Colonic mucosa (tissue), 4 donors: ENCODE measurements at regions not wholly inside any gene's neighbourhood (a gene's known extent, or its start where the extent isn't known, plus 50 kb on each side); places are given as distances from the start of the nearest gene placed in this dataset.

Source experiments
- DNase-seq: peaks from one replicate; pipeline ENCODE4 v3.0.0-alpha.2; 2020
- H3K27ac ChIP-seq: fragments of 200-600 bp; one replicate; pipeline ENCODE4 v1.8.0; 2021
- H3K27me3 ChIP-seq: fragments of 200-600 bp; one replicate; pipeline ENCODE4 v1.8.0; 2021
- H3K36me3 ChIP-seq: fragments of 200-600 bp; one replicate; pipeline ENCODE4 v1.8.0; 2021
- H3K4me1 ChIP-seq: fragments of 200-600 bp; one replicate; pipeline ENCODE4 v1.8.0; 2021; ENCODE audit warnings: mild to moderate bottlenecking
- H3K4me3 ChIP-seq: fragments of 200-600 bp; one replicate; pipeline ENCODE4 v1.8.0; 2021
- H3K9ac ChIP-seq, 2 donors: one replicate each; pipeline ENCODE4 v1.7.0; 2013; ENCODE audit warnings: control low read depth in 2 of 2, low read depth in 2 of 2, low read length in 2 of 2
- H3K9me3 ChIP-seq: fragments of 200-600 bp; one replicate; pipeline ENCODE4 v1.8.0; 2021
- CTCF ChIP-seq: fragments of 200-600 bp; IDR thresholded peaks from one replicate; pipeline ENCODE4 v1.8.0; 2022; ENCODE audit warnings: antibody characterized with exemption, mild to moderate bottlenecking
- intact Hi-C: fragments of 100-400 bp; cut with DNase I; formaldehyde crosslinking; loops from one replicate; pipeline ENCODE4 v1.14.1; 2022
- donor health status: healthy.
- donor health status: DM: no; HTN: no; CAD: no.
- donor health status: DM: no; HTN: no; CAD: no.

GRCh38 chr2:19806131-19806530 lies 95.7 kb downstream of the TTC32 start:
- no peak overlapping the region for H3K4me3 ChIP-seq
- H3K27ac ChIP-seq = no peak overlapping the region
- H3K9ac ChIP-seq = no peak overlapping the region
- H3K9me3 ChIP-seq = no peaks in the 10 kb centered on the region
- intact Hi-C loops = no loop called here
- no peaks in the 10 kb centered on the region for H3K27me3 ChIP-seq
- no peak for TF ChIP-seq CTCF
- no peaks in the 10 kb centered on the region for H3K36me3 ChIP-seq
- H3K4me1 ChIP-seq = no peaks in the 10 kb centered on the region
- DNase-seq = no peak

GRCh38 chr2:19805266-19805665 lies 96.5 kb downstream of the TTC32 start:
- Histone ChIP-seq H3K4me1 (no peaks in the 10 kb centered on the region), H3K27me3 (no peaks in the 10 kb centered on the region), H3K9ac (no peak overlapping the region), H3K4me3 (no peak overlapping the region), H3K36me3 (no peaks in the 10 kb centered on the region), H3K9me3 (no peaks in the 10 kb centered on the region), H3K27ac (no peak overlapping the region)
- DNase-seq = no peak
- no peak for TF ChIP-seq CTCF
- intact Hi-C loops = no loop called here

- no peak for TF ChIP-seq CTCF
- Histone ChIP-seq H3K27ac (no peak overlapping the region), H3K4me3 (no peak overlapping the region), H3K36me3 (no peaks in the 10 kb centered on the region), H3K27me3 (no peaks in the 10 kb centered on the region), H3K9me3 (no peaks in the 10 kb centered on the region), H3K9ac (no peak overlapping the region), H3K4me1 (no peaks in the 10 kb centered on the region)
- no peak for DNase-seq
- intact Hi-C loops = no loop called here
Observed at GRCh38 chr2:19804639-19805260, 97.0 kb downstream of the TTC32 start.

GRCh38 chr2:19802086-19802841 lies 99.5 kb downstream of the TTC32 start:
- H3K27me3 ChIP-seq = no peaks in the 10 kb centered on the region
- no peak for TF ChIP-seq CTCF
- H3K27ac ChIP-seq = no peak overlapping the region

GRCh38 chr2:19801367-19802080 lies 100.3 kb downstream of the TTC32 start:
- no peaks in the 10 kb centered on the region for H3K9me3 ChIP-seq
- no peak overlapping the region for H3K27ac ChIP-seq
- no peak overlapping the region for H3K9ac ChIP-seq
- no peak for DNase-seq
- intact Hi-C loops = no loop called here
- no peak for TF ChIP-seq CTCF
- no peaks in the 10 kb centered on the region for H3K27me3 ChIP-seq
- no peak overlapping the region for H3K4me3 ChIP-seq
- H3K4me1 ChIP-seq = no peaks in the 10 kb centered on the region
- H3K36me3 ChIP-seq = no peaks in the 10 kb centered on the region

More at GRCh38 chr2:19802086-19802841, 99.5 kb downstream of the TTC32 start:
- intact Hi-C loops = no loop called here
- no peak overlapping the region for H3K9ac ChIP-seq
- no peaks in the 10 kb centered on the region for H3K9me3 ChIP-seq
- DNase-seq = no peak
- no peaks in the 10 kb centered on the region for H3K4me1 ChIP-seq
- no peaks in the 10 kb centered on the region for H3K36me3 ChIP-seq
- H3K4me3 ChIP-seq = no peak overlapping the region
